Panc1 (cell line): ENCODE measurements at regions not wholly inside any gene's neighbourhood (a gene's known extent, or its start where the extent isn't known, plus 50 kb on each side); places are given as distances from the start of the nearest gene placed in this dataset.

ENCODE experiments used
- POLR2AphosphoS5 ChIP-seq: IDR thresholded peaks from 2 replicates; pipeline ENCODE4 v1.6.1; 2012; ENCODE audit warnings: mild to moderate bottlenecking, low read depth, low read length, moderate library complexity
- REST ChIP-seq, 2 experiments: IDR thresholded peaks; 2 replicates each; pipeline ENCODE4 v1.6.1; 2011 to 2012; ENCODE audit warnings: low read depth in 2 of 2, control low read depth in 1 of 2, low read length in 1 of 2, mild to moderate bottlenecking in 1 of 2, moderate library complexity in 1 of 2; ENCODE audit not compliant: insufficient read depth in 1 of 2
- SIN3A ChIP-seq: IDR thresholded peaks from 2 replicates; pipeline ENCODE4 v1.6.1; 2012; ENCODE audit warnings: low read depth, mild to moderate bottlenecking, low read length, moderate library complexity, borderline replicate concordance; ENCODE audit not compliant: insufficient read depth
- TF ChIP-seq, protein P1 (sequence below): fragments of 450-650 bp; IDR thresholded peaks from 2 replicates; pipeline ENCODE4 v1.5.1; 2017; ENCODE audit warnings: mild to moderate bottlenecking

DNA sequence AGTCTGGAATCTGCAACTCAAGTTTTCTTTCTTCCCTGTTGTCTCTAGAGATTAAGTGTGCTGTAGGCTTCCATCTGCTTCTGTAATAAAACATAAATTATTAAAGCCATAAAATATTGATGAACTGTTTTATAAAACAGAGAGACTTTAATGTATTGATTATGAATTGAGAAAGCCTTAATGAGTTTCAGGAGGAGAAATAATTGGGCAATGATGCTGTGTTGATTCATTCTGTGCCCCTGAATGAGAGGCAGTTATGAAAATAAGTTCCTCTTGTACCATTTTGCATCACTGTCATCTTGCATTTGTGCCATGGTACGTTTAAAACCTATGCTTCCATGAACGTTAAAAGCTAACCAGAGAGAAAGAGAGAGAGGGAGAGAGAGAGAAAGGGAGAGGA is 194.1 kb upstream of the LARGE1 start:
- TF ChIP-seq, protein P1, sequence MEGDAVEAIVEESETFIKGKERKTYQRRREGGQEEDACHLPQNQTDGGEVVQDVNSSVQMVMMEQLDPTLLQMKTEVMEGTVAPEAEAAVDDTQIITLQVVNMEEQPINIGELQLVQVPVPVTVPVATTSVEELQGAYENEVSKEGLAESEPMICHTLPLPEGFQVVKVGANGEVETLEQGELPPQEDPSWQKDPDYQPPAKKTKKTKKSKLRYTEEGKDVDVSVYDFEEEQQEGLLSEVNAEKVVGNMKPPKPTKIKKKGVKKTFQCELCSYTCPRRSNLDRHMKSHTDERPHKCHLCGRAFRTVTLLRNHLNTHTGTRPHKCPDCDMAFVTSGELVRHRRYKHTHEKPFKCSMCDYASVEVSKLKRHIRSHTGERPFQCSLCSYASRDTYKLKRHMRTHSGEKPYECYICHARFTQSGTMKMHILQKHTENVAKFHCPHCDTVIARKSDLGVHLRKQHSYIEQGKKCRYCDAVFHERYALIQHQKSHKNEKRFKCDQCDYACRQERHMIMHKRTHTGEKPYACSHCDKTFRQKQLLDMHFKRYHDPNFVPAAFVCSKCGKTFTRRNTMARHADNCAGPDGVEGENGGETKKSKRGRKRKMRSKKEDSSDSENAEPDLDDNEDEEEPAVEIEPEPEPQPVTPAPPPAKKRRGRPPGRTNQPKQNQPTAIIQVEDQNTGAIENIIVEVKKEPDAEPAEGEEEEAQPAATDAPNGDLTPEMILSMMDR = no peak
- no peak for TF ChIP-seq POLR2AphosphoS5
- TF ChIP-seq REST (IDR thresholded peaks at IDR 0.05; ENCODE audit: insufficient read depth in 1 of 2, low read depth in 2 of 2, low read length in 1 of 2) = no peak
- no peak for TF ChIP-seq SIN3A
